ENCODE measurements at regions not wholly inside any gene's neighbourhood (a gene's known extent, or its start where the extent isn't known, plus 50 kb on each side); places are given as distances from the start of the nearest gene placed in this dataset.

GRCh38 chr2:217158928-217159327 is 299.1 kb upstream of the TNP1 start (continued):
- TF ChIP-seq ZNF462 (CRISPR knock-in tag; IDR thresholded peaks at IDR 0.05) (no peak), EZH2 (IDR thresholded peaks at IDR 0.05; ENCODE audit: low read depth, unreplicated experiment) (no peak), ZNF114 (CRISPR knock-in tag; IDR thresholded peaks at IDR 0.05) (no peak), EZH2phosphoT487 (IDR thresholded peaks at IDR 0.05; ENCODE audit: unreplicated experiment) (no peak), POLR2AphosphoS5 (IDR thresholded peaks at IDR 0.05; ENCODE audit: low read depth) (no peak), NANOG (IDR thresholded peaks at IDR 0.05; ENCODE audit: borderline replicate concordance) (no peak)

GRCh38 chr2:217157581-217157980 is 297.7 kb upstream of the TNP1 start:
- H3K4me3 Mint-ChIP-seq: no peak overlapping the region
- no peak for DNase-seq (ENCODE audit: low spot score)
- H3K36me3 ChIP-seq (ENCODE audit: insufficient read depth): no peaks in the 10 kb centered on the region
- no peaks in the 10 kb centered on the region for H3K79me2 ChIP-seq (replicated peaks; ENCODE audit: insufficient read depth)
- no peaks in the 10 kb centered on the region for H3K9me3 Mint-ChIP-seq
- H3K27ac Mint-ChIP-seq: no peak overlapping the region
- H4K20me1 ChIP-seq (replicated peaks; ENCODE audit: insufficient read depth): no peaks in the 10 kb centered on the region
- H3K4me2 ChIP-seq: no peak overlapping the region
- no peak overlapping the region for H3K27ac ChIP-seq (ENCODE audit: low read depth)
- H3F3A ChIP-seq (replicated peaks; ENCODE audit: low read depth): no peaks in the 10 kb centered on the region
- peaks cover 2% of the 10 kb centered on the region for H3K27me3 Mint-ChIP-seq (ENCODE audit: insufficient read depth, low read depth, poor library complexity)
- no peaks in the 10 kb centered on the region for H3K4me1 ChIP-seq (ENCODE audit: insufficient read depth)
- no peaks in the 10 kb centered on the region for H3K4me1 Mint-ChIP-seq
- no peak for ATAC-seq
- H3K4me3 ChIP-seq: no peak overlapping the region
- H3K36me3 Mint-ChIP-seq (ENCODE audit: low read depth): no peaks in the 10 kb centered on the region
- H3K27me3 ChIP-seq (ENCODE audit: insufficient read depth): no peaks in the 10 kb centered on the region
- H3K9me2 ChIP-seq (ENCODE audit: insufficient read depth): no peaks in the 10 kb centered on the region
- no peak overlapping the region for H2AFZ ChIP-seq
- TF ChIP-seq STAT1 (IDR thresholded peaks at IDR 0.05; ENCODE audit: unreplicated experiment): no peak
- TF ChIP-seq CREB1 (CRISPR knock-in tag; IDR thresholded peaks at IDR 0.05; ENCODE audit: low read depth): no peak
- no peak for TF ChIP-seq REST (IDR thresholded peaks at IDR 0.05; ENCODE audit: unreplicated experiment)
- TF ChIP-seq POLR2AphosphoS5 (IDR thresholded peaks at IDR 0.05; ENCODE audit: low read depth): no peak
- TF ChIP-seq ZNF114 (CRISPR knock-in tag; IDR thresholded peaks at IDR 0.05): no peak
- TF ChIP-seq NANOG (IDR thresholded peaks at IDR 0.05; ENCODE audit: borderline replicate concordance): no peak
- no peak for TF ChIP-seq EZH2phosphoT487 (IDR thresholded peaks at IDR 0.05; ENCODE audit: unreplicated experiment)
- TF ChIP-seq ZNF331 (CRISPR knock-in tag; IDR thresholded peaks at IDR 0.05; ENCODE audit: low read depth): no peak
- TF ChIP-seq CTCF (conservative IDR thresholded peaks at IDR 0.05; ENCODE audit: low read depth in 2 of 2): no peak
- no peak for TF ChIP-seq JUNB (IDR thresholded peaks at IDR 0.05; ENCODE audit: unreplicated experiment)
- TF ChIP-seq ETS1 (IDR thresholded peaks at IDR 0.05): no peak
